Stromal cell of bone marrow (primary cell): ENCODE measurements at regions not wholly inside any gene's neighbourhood (a gene's known extent, or its start where the extent isn't known, plus 50 kb on each side); places are given as distances from the start of the nearest gene placed in this dataset.

Source experiments
- DNase-seq: peaks from one replicate; pipeline ENCODE4 v3.0.0-alpha.2; 2012; ENCODE audit warnings: low read depth

- DNase-seq, result no peak
These were observed 314.3 kb upstream of the ARGLU1 start for GRCh38 chr13:106882246-106882645.

GRCh38 chr13:106879806-106880205, 311.9 kb upstream of the ARGLU1 start:
- no peak for DNase-seq

GRCh38 chr13:106874323-106874722, 306.4 kb upstream of the ARGLU1 start:
- no peak for DNase-seq

- no peak for DNase-seq
These were observed 305.9 kb upstream of the ARGLU1 start for GRCh38 chr13:106873810-106874209.

- no peak for DNase-seq
These were observed 299.3 kb upstream of the ARGLU1 start for GRCh38 chr13:106867249-106867648.

GRCh38 chr13:106865716-106866440, 297.9 kb upstream of the ARGLU1 start:
- no peak for DNase-seq

GRCh38 chr13:106859533-106859904, 291.6 kb upstream of the ARGLU1 start:
- no peak for DNase-seq

GRCh38 chr13:106858903-106859532, 291.1 kb upstream of the ARGLU1 start:
- no peak for DNase-seq

GRCh38 chr13:106852436-106852835, 284.5 kb upstream of the ARGLU1 start:
- DNase-seq, result no peak

GRCh38 chr13:106850973-106851650, 283.2 kb upstream of the ARGLU1 start:
- peak; percentile 6 for DNase-seq

GRCh38 chr13:106846571-106847448, 278.9 kb upstream of the ARGLU1 start:
- DNase-seq, result no peak

- DNase-seq, result no peak
These were observed 268.4 kb upstream of the ARGLU1 start for GRCh38 chr13:106836186-106836802.

GRCh38 chr13:106835477-106835876, 267.5 kb upstream of the ARGLU1 start:
- no peak for DNase-seq

GRCh38 chr13:106821979-106822378, 254.0 kb upstream of the ARGLU1 start:
- DNase-seq, result no peak

GRCh38 chr13:106819413-106820180, 251.7 kb upstream of the ARGLU1 start:
- no peak for DNase-seq

- DNase-seq, result no peak
These were observed 251.0 kb upstream of the ARGLU1 start for GRCh38 chr13:106818971-106819370.

- DNase-seq, result no peak
These were observed 247.6 kb upstream of the ARGLU1 start for GRCh38 chr13:106815545-106815944.

GRCh38 chr13:106814463-106814862, 246.5 kb upstream of the ARGLU1 start:
- DNase-seq, result no peak

- no peak for DNase-seq
These were observed 242.1 kb upstream of the ARGLU1 start for GRCh38 chr13:106810069-106810468.

GRCh38 chr13:106804991-106805390, 237.1 kb upstream of the ARGLU1 start:
- no peak for DNase-seq

- no peak for DNase-seq
These were observed 235.0 kb upstream of the ARGLU1 start for GRCh38 chr13:106802917-106803316.
